ENCODE measurements at regions not wholly inside any gene's neighbourhood (a gene's known extent, or its start where the extent isn't known, plus 50 kb on each side); places are given as distances from the start of the nearest gene placed in this dataset.

GRCh38 chr7:16091701-16092310 lies 329.5 kb downstream of the CRPPA start:
- H3K9ac ChIP-seq (ENCODE audit: low read length), result no peak overlapping the region
- no peaks in the 10 kb centered on the region for H4K20me1 ChIP-seq (ENCODE audit: insufficient read depth, low read length)
- FAIRE-seq (no peak), DNase-seq (ENCODE audit: low read depth) (no peak)
- TF ChIP-seq CTCF (IDR thresholded peaks at IDR 0.05; ENCODE audit: insufficient read depth, low read depth, low read length), result no peak
- no peak for TF ChIP-seq EZH2 (IDR thresholded peaks at IDR 0.05; ENCODE audit: insufficient read depth, low read length)
- H3K27me3 ChIP-seq (ENCODE audit: insufficient read depth, low read length), result no peaks in the 10 kb centered on the region
- no peak overlapping the region for H3K27ac ChIP-seq (ENCODE audit: low read depth, low read length)
- H3K4me3 ChIP-seq (ENCODE audit: insufficient read depth, low read depth, low read length), result no peak overlapping the region
- H3K27me3 Mint-ChIP-seq (ENCODE audit: low read depth, unreplicated experiment), result no peaks in the 10 kb centered on the region
- H3K27ac Mint-ChIP-seq (ENCODE audit: unreplicated experiment), result no peak overlapping the region
- H2AFZ ChIP-seq (ENCODE audit: low read depth, low read length), result no peak overlapping the region
- peaks cover 8% of the 10 kb centered on the region for H3K4me1 Mint-ChIP-seq (ENCODE audit: low read depth, unreplicated experiment)
- H3K4me3 Mint-ChIP-seq (ENCODE audit: unreplicated experiment), result no peak overlapping the region
- no peaks in the 10 kb centered on the region for H3K36me3 ChIP-seq (ENCODE audit: insufficient read depth, low read length)
- no peaks in the 10 kb centered on the region for H3K9me3 Mint-ChIP-seq (ENCODE audit: unreplicated experiment)
- no peaks in the 10 kb centered on the region for H3K9me3 ChIP-seq (ENCODE audit: insufficient read depth, low read depth, low read length)
- H3K79me2 ChIP-seq (ENCODE audit: insufficient read depth, low read length), result no peaks in the 10 kb centered on the region
- H3K4me1 ChIP-seq (ENCODE audit: insufficient read depth, low read length), result no peaks in the 10 kb centered on the region
- no peak overlapping the region for H3K4me2 ChIP-seq (ENCODE audit: low read length)
- H3K36me3 Mint-ChIP-seq (ENCODE audit: low read depth, unreplicated experiment), result no peaks in the 10 kb centered on the region

- Mint-ChIP-seq H3K27ac (ENCODE audit: unreplicated experiment) (no peak overlapping the region), H3K4me1 (ENCODE audit: low read depth, unreplicated experiment) (peaks cover 8% of the 10 kb centered on the region), H3K9me3 (ENCODE audit: unreplicated experiment) (no peaks in the 10 kb centered on the region), H3K27me3 (ENCODE audit: low read depth, unreplicated experiment) (no peaks in the 10 kb centered on the region), H3K4me3 (ENCODE audit: unreplicated experiment) (no peak overlapping the region), H3K36me3 (ENCODE audit: low read depth, unreplicated experiment) (no peaks in the 10 kb centered on the region)
- Histone ChIP-seq H3K9me3 (ENCODE audit: insufficient read depth, low read depth, low read length) (no peaks in the 10 kb centered on the region), H2AFZ (ENCODE audit: low read depth, low read length) (no peak overlapping the region), H3K27ac (ENCODE audit: low read depth, low read length) (no peak overlapping the region), H3K4me3 (ENCODE audit: insufficient read depth, low read depth, low read length) (no peak overlapping the region), H3K36me3 (ENCODE audit: insufficient read depth, low read length) (no peaks in the 10 kb centered on the region), H3K4me1 (ENCODE audit: insufficient read depth, low read length) (no peaks in the 10 kb centered on the region), H4K20me1 (ENCODE audit: insufficient read depth, low read length) (no peaks in the 10 kb centered on the region), H3K4me2 (ENCODE audit: low read length) (no peak overlapping the region), H3K9ac (ENCODE audit: low read length) (no peak overlapping the region), H3K79me2 (ENCODE audit: insufficient read depth, low read length) (no peaks in the 10 kb centered on the region), H3K27me3 (ENCODE audit: insufficient read depth, low read length) (no peaks in the 10 kb centered on the region)
- DNase-seq (ENCODE audit: low read depth), result no peak
- TF ChIP-seq EZH2 (IDR thresholded peaks at IDR 0.05; ENCODE audit: insufficient read depth, low read length) (no peak), CTCF (IDR thresholded peaks at IDR 0.05; ENCODE audit: insufficient read depth, low read depth, low read length) (no peak)
- no peak for FAIRE-seq
Measured at GRCh38 chr7:16089801-16090200, 331.5 kb downstream of the CRPPA start.

- Mint-ChIP-seq H3K4me3 (ENCODE audit: unreplicated experiment) (no peak overlapping the region), H3K27ac (ENCODE audit: unreplicated experiment) (no peak overlapping the region), H3K36me3 (ENCODE audit: low read depth, unreplicated experiment) (no peaks in the 10 kb centered on the region), H3K27me3 (ENCODE audit: low read depth, unreplicated experiment) (no peaks in the 10 kb centered on the region), H3K9me3 (ENCODE audit: unreplicated experiment) (no peaks in the 10 kb centered on the region), H3K4me1 (ENCODE audit: low read depth, unreplicated experiment) (peaks cover 9% of the 10 kb centered on the region)
- no peak overlapping the region for H3K9ac ChIP-seq (ENCODE audit: low read length)
- H3K36me3 ChIP-seq (ENCODE audit: insufficient read depth, low read length), result no peaks in the 10 kb centered on the region
- H2AFZ ChIP-seq (ENCODE audit: low read depth, low read length), result no peak overlapping the region
- no peaks in the 10 kb centered on the region for H3K4me1 ChIP-seq (ENCODE audit: insufficient read depth, low read length)
- no peaks in the 10 kb centered on the region for H3K27me3 ChIP-seq (ENCODE audit: insufficient read depth, low read length)
- H3K4me2 ChIP-seq (ENCODE audit: low read length), result no peak overlapping the region
- no peak overlapping the region for H3K27ac ChIP-seq (ENCODE audit: low read depth, low read length)
- H3K4me3 ChIP-seq (ENCODE audit: insufficient read depth, low read depth, low read length), result no peak overlapping the region
- H3K9me3 ChIP-seq (ENCODE audit: insufficient read depth, low read depth, low read length), result no peaks in the 10 kb centered on the region
- H4K20me1 ChIP-seq (ENCODE audit: insufficient read depth, low read length), result no peaks in the 10 kb centered on the region
- TF ChIP-seq EZH2 (IDR thresholded peaks at IDR 0.05; ENCODE audit: insufficient read depth, low read length), result no peak
- no peak for TF ChIP-seq CTCF (IDR thresholded peaks at IDR 0.05; ENCODE audit: insufficient read depth, low read depth, low read length)
- no peaks in the 10 kb centered on the region for H3K79me2 ChIP-seq (ENCODE audit: insufficient read depth, low read length)
- FAIRE-seq, result no peak
- no peak for DNase-seq (ENCODE audit: low read depth)
Measured at GRCh38 chr7:16089191-16089590, 332.1 kb downstream of the CRPPA start.

Measured in astrocyte (in vitro differentiated cells and primary cell).